HT1080 (cell line): ENCODE measurements at regions not wholly inside any gene's neighbourhood (a gene's known extent, or its start where the extent isn't known, plus 50 kb on each side); places are given as distances from the start of the nearest gene placed in this dataset.

ENCODE experiments used
- DNase-seq: peaks from one replicate; pipeline ENCODE4 v3.0.0-alpha.2; 2015; ENCODE audit warnings: low read depth

DNA sequence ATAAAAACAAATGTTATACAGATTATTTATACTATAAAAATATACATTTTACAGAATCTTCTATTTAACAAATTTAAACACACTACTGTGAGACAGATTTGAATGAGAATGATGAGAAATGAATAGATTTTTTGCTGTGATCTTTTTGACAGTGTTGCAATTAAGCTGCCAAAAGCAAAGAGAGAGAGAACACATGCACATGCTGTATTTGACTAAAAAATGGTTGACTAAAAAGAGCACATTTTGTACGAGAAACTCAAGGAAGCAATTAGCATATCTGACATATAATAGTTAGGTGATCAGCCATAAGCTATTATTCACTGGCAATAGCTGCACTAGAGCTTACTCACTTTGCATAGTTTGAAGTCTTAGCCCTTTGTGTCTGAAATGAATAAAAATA, 115.8 kb downstream of the SYT10 start:
- DNase-seq, result no peak

DNA sequence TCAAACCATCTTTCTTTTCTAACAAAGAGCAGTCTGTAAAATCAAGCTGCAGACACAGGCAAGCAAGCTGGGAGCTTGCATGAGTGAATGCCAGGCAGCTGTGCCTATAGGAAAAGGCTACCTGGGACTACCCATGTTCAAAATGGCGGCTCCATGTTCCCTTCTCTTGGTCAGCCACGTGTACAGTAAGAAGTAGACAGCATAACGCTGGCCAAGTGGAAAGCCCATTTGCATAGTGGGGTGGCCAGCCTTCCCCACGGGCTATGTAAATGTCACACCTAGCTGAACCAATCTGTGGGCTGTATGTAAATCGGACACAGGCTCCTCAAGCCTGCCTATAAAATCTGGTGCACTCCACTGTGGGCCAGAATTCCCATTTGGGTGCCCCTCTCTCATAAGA, 117.1 kb downstream of the SYT10 start:
- peak; percentile 13 for DNase-seq

DNA sequence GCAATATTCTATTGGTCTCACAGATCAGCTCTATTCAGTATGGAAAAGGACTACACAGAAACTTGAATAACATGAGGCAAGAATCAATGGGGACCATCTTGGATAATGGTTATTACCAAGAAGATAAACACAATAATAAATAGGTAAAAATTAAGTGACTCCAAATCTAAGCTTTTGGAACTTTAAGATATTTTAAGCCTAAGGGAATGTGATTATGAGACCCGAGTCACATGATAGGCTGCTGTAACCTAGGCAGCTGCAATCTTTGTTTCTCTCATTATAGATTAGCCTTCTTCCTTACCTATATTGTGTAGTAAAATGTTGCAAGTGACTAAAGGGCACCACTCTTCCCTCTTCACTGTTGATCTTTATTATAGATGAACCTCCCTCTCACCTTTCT, 121.9 kb downstream of the SYT10 start:
- DNase-seq, result no peak

DNA sequence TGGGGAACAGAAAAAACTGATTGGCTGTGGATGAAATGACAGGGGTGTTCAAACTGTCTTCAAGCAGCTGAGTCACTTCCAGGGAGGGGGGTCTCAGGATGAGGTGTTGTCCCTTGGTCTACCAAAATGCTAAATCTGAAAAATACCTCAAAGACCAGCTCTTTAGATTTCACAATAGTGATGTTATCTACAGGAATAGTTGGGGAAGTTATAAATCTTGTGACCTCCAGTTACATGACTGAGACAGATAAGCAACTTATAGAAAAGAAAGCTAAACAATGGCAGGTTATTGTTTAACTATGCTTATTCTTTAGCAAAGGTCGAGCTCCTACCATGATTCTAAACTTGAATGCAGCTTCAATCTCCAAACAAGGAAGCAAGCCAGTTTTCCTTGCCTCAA, 125.4 kb downstream of the SYT10 start:
- DNase-seq, result no peak

DNA sequence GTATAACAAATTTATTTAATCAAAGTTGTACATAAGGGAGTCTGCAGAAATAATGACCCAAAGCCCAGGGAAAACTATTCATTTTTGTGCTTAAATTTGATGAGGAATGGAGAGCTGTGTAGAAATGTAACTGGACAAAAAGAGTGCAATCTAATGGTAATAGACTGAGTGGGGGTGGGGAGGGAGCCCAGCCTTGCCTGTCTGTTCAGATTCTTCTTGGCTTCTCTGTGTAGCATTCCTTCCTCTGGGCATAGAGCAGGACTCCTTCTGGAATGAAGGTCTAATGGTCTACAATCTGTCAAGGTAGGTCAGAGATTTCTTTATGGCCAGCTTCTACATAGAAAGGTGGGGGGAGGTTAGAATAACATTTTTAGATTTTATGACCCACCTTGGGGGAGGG, 126.1 kb downstream of the SYT10 start:
- no peak for DNase-seq

DNA sequence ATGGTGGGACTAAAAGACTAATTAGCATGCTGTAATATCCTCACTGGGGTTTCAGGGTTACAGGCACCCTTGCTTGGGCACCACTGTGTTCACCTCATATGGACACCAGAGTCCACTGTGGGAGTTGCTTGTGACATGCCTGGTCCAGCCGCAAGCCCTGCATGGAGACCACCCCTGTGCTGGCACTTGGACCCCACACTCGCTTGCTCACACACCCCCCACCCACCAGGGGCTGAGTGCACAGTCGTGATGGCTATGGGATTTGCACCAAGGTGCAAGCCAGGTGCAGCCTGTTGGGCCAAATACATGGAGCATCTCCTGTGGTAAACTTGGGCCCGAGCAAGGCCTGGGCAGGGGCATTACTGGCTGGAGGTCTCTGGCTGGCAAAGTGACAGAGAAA, 129.1 kb downstream of the SYT10 start:
- DNase-seq, result no peak

DNA sequence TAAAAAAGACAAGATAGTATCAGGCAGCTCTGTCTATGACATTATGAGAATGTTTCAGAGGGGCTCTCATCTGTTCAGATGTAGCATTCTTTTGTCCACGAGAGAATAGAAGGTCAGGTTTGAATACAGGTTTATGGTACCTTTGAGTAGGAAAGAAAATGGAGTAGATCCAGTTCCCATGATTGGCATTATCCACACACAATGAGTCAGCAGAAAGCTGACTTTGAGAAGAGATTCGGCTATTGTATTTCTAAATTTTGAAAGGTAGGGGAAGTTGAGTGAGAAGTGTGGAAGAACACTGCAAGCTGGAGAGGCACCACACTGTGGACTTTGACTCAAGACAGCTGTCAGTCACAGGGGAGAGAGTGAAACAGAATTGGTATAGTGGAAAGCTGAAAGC, 135.4 kb downstream of the SYT10 start:
- no peak for DNase-seq

DNA sequence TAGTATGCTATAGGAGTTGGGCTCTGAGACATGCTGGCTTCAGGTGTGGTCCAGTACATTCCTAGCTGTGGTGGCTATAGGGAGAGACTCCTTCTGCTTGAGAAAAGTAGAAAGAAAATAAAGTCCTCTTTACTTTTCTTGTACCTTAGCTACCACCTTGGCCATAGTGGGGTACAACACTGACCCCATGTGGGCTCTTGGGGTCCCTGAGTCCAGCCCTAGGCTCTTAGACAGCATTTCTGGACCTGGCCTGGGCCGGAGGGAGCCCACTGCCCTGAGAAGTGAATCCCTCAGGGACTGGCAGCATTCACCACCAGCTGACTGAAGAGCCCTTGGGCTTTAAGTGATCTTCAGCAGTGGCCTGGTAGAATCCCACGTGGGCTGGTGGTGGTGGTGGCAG, 143.1 kb downstream of the SYT10 start:
- DNase-seq, result no peak

DNA sequence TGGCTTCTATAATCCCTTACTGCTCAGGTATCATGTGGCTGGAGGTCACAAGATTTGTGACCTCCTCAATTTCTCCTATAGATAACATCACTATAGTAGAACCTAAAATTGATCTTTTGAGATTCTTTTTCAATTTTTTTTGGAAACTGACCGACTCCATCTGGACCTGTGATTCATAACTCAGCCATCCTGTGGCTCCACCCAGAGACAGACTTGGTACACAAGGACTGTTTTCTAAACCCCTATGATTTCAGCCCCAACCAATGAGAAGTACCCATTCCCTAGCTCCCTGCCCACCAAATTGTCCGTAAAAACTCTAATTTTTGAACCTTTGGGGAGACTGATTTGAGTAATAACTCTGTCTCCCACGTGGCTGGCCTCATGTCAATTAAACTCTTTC, 148.9 kb downstream of the SYT10 start:
- DNase-seq, result no peak

DNA sequence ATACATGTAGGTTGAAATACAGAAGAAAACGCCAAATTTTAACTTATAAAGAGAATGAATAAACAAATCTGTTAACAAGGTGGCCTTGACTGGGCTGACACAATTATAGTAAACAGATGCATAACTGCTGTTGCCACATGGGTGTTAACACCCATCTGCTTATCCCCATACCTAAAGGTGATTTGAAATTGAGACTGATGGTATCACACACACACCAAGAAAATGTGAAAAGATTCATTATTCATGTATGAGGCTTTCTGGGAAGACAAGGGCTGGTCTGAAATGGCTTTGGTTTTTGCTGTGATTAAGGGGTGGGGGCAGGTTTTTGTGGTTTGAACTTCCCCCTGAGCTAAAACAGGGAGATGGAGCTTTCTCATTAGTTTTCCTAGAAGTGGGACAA, 156.6 kb downstream of the SYT10 start:
- DNase-seq, result no peak

DNA sequence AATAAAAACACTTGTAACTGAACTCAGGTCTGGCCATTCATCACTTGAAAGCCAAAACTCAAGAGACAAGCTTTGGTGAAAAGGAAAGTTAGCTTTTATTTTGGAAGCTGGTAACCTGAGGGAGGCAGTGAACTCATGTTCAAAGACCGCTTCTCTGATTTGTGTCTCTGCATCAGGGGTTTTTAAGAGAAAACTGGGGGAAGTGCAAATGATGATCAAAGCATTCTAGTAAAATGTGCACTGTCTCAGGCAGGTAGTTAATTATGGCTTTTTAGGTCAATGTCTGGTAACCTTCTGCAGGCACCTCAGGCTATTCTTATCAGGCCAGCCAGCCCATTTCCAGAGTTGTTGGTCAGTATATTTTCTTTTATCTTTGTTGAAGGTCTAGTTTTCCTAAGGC, 162.2 kb downstream of the SYT10 start:
- no peak for DNase-seq

DNA sequence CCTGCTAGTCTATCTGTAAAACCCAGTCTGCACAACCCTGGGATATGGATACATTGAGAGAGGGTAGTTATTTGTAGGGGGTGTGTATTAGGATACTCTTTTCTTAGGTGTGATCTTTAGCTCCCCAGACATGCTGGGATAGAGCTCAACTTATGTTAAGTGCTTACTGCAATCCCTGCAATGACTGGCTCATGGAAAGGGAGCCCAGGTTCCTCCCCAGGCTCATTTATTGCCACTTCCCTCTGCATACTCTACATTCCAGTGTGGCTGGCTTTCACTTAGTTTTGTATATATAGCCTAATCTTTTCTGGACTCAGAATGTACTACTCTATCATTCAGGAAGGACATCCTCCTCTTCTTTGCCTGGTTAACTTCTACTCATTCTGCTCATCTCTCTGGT, 172.0 kb downstream of the SYT10 start:
- no peak for DNase-seq

DNA sequence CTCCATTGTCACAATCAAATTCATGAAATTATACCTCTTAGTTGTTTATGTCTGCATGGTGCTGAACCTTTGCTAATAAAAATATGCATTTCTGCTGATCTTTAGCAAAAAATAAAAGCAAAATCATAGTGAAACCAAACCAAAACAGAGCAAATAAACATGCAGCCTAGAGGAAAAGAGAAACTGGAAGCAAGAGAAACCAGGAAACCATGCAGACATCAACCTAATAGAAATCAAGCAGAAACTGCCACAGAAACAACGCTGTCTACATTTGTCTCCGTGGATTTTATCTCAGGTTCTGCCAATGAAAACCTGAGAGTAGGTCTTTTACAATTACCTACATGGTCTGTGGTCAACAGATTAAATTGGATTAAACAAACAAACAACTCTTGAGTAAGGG, 173.7 kb downstream of the SYT10 start:
- no peak for DNase-seq

DNA sequence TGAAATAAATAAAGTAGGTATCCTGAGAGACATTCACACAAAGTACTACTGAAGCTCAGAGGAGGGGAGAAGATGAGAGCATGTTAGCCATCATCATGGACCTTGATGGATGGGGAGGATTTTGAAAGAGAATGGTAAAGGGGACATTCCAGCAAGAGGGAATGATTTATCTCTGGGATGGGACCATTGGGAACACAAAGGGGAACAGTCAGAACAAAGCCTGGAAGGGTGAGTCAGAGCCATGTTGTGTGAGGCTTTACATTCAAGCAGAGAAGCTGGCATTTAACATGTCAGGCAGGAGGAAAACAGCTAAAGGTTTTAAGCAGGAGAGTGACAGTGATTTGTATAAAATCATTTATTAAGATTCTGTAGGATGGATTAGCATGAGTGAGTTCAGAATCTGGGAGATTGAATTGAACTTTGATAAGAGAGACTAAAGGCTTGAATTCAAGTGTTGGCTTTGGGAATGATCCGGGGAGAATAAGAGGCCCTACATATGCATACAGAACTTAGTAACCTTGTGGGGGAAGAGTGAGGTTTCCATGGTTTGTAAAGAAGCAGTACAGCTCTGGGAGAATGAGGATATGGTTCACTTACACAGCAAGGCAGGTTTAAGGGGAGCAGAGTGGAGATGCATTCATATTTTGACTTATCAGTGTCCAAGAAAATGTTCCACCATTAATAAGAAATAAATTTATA, 174.4 kb downstream of the SYT10 start:
- no peak for DNase-seq

DNA sequence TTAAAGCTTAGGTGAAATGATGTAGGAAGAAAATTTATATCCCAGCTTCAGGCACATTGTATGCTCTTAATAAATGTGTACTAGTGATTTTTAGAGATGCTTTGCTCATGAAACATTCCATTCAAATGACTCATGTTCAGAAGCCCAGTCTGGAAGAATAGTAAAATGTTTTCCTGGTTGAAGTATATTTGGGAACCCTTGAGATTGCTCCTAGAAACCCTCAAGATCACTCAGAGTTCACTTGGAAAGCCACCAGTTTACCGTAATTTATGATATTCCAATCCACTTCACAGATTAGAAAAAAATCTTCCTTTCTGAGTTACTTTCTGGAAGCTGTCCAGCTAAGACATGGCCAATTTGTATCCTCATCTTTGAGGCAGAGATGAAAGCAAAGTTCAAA, 186.4 kb downstream of the SYT10 start:
- no peak for DNase-seq

DNA sequence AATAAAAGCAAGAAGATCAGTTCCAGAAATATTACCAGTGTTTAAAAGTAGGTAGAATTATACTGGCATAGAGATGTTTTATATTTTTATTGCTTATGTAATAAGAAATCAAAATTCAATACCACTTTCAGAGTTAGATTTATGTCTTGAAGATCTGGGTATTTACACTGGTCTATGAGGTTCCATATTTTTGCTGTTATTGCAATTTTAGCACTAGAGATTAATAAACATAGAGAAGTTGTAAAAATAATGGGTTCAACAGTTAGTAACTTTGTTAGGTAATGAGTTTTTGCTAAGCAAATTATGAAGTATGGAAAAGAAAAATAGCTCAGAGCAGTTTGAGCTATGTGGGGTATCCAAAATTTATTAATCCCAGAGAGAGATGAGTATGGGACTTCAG, 188.1 kb downstream of the SYT10 start:
- no peak for DNase-seq

DNA sequence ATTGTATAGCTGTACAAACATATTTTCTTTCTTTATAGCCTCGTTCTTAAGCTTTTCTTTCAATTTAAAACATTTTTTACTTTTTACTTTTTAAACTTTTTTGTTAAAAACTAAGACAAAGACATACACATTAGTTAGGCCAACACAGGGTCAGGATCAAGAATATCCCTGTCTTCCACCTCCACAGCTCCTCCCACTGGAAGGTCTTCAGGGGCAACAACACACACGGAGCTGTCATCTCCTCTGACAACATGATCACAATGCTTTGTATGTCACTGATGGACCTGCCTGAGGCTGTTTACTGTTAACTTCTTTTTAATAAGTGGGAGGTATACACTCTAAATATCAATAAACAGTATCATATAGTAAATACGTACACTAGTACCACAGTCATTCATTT, 191.3 kb downstream of the SYT10 start:
- DNase-seq, result no peak

DNA sequence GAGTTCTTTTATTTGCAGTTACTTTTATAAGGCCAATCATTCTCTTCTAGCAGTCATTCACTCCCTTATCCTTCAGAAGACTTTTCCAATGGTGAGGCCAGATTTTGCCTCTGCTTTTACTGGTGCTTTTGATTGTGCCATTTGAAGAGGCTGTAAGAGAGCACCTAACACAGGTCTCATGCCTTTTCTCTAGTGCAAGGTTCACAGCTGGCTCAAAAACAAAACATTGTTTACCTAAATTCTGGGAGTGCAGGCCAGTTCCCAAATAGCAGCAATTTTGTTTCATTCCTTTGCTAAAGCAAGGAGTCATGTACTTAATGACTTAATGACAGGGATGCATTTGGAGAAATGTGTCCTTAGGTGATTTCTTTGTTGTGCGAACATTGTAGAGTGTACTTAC, 192.0 kb downstream of the SYT10 start:
- DNase-seq, result no peak

DNA sequence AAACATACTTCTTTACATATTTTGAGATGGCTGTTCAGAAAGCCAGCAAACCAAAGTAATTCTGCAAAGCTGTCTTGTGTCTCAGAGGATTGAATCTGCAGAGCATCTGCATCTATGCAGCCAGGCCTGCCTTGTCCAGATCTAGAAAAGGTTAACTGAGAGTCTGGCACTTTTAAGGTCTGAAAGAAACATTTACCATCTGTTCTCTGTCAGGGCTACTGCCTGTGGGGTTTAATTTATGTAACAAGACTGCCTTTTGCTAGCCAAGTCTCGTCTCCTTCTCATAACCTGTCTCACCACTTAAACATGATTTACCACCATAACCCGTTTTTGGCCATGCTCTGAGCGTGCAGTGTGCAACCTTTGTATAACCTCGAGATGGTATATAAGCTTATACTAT, 194.2 kb downstream of the SYT10 start:
- DNase-seq, result no peak

DNA sequence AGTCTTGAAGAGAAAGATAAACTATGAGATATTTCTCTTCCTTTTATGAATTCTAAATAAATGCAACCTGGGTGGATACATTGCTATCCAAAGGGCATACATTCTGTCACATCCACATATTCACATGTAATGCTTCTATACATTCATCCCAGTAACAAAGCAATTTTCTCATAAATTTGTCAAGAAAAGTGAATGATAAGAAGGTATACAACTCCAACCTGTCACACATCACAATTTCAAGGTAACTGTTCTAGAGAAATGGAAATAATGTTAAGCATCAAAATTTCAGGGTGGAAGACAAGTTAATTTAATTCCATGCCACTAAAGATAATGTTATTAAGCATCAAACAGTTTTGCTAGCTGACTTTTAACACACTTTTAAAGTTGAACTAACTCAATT, 212.9 kb downstream of the SYT10 start:
- DNase-seq, result no peak

DNA sequence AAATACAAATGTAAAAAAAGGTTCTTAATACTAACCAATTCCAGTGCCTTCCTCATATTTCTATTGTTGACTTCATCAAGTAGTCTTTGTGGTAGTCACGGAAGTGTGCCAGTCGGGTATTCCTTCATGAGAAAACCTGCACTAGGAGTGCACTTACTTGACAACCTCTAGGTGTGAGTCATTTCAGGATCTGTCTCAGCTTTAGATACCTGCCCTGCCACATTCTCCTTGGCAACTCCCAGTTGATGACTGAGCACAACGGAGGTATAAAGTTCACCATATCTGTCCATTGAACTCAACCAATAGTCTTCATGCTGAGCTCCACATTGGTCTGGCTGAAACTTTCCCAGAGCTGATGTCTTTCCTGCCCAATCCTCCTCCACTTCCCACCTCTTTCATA, 215.7 kb downstream of the SYT10 start:
- no peak for DNase-seq

DNA sequence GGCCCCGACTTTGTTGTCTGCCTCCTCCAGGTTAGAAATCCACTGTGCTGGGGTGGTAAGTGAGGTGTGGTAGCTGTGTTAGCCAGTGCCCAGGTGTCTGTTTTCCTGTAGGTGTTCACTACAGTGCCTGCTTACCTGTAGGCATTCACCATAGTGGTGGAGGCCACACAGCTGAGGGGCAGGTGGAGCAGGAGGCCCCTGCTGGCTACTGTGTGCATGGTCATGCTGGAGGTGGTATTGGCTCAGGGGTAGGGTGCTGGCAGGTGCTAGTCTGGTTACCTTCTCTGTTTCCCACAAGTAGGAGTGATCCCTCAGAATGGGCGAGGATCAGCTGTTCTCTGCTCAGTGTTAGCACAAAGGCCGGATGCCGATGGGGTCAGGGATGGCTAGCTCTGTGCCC, 217.3 kb downstream of the SYT10 start:
- DNase-seq, result no peak

DNA sequence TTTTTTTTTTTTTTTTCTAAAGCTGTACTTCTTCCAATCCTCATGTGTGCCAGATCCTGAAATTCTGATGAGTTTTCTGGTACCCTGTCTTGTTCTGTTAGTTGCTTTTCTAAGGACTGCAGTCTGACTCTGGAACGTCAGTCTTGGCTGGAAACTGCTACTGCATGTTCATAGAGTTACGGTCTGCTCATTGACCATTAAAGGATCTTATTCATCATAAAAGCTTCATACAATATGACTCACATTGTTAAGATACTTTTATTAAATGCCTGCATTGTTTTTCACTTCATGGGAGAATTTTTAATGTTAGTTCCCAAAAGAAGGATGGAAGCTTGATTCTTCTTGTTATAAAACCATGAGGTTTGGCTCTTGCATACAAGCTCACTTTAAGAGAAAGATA, 233.6 kb downstream of the SYT10 start:
- DNase-seq, result peak; percentile 1

DNA sequence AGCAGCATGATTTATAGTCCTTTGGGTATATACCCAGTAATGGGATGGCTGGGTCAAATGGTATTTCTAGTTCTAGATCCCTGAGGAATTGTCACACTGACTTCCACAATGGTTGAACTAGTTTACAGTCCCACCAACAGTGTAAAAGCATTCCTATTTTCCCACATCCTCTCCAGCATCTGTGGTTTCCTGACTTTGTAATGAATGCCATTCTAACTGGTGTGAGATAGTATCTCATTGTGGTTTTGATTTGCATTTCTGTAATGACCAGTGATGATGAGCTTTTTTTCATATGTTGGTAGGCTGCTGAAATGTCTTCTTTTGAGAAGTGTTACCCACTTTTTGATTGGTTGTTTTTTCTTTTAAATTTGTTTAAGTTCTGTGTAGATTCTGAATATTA, 245.2 kb downstream of the SYT10 start:
- peak; percentile 4 for DNase-seq
